ENCODE measurements at regions not wholly inside any gene's neighbourhood (a gene's known extent, or its start where the extent isn't known, plus 50 kb on each side); places are given as distances from the start of the nearest gene placed in this dataset.
"Not testable (repeated sequence)": the region's sequence is repeated elsewhere in the genome, so short reads cannot be mapped to it uniquely, and the experiment has no call there.

GRCh38 chr6:9732056-9732455, 682.8 kb downstream of the TFAP2A start:
- no peak overlapping the region for H3K4me3 ChIP-seq (ENCODE audit: low read depth, low read length)
- in situ Hi-C loops (cut with HindIII; ENCODE audit: low sequenced_read_pairs), result no loop called here
- no peak for DNase-seq (ENCODE audit: low read depth)
- TF ChIP-seq CTCF (IDR thresholded peaks at IDR 0.05; ENCODE audit: low read depth, low read length, missing control alignments), result no peak

- in situ Hi-C loops (cut with HindIII; ENCODE audit: low sequenced_read_pairs); H3K4me3 ChIP-seq (ENCODE audit: low read depth, low read length); DNase-seq (ENCODE audit: low read depth): not testable (repeated sequence)
These were observed 689.1 kb downstream of the TFAP2A start for GRCh38 chr6:9725776-9726175.

- no peak for DNase-seq (ENCODE audit: low read depth)
- TF ChIP-seq CTCF (IDR thresholded peaks at IDR 0.05; ENCODE audit: low read depth, low read length, missing control alignments), result no peak
- in situ Hi-C loops (cut with HindIII; ENCODE audit: low sequenced_read_pairs), result no loop called here
- H3K4me3 ChIP-seq (ENCODE audit: low read depth, low read length), result no peak overlapping the region
These were observed 697.3 kb downstream of the TFAP2A start for GRCh38 chr6:9717568-9717967.

GRCh38 chr6:9711365-9711764, 703.5 kb downstream of the TFAP2A start:
- DNase-seq (ENCODE audit: low read depth), result no peak
- no peak overlapping the region for H3K4me3 ChIP-seq (ENCODE audit: low read depth, low read length)
- TF ChIP-seq CTCF (IDR thresholded peaks at IDR 0.05; ENCODE audit: low read depth, low read length, missing control alignments), result no peak
- in situ Hi-C loops (cut with HindIII; ENCODE audit: low sequenced_read_pairs), result no loop called here

GRCh38 chr6:9710574-9710973, 704.3 kb downstream of the TFAP2A start:
- no peak for DNase-seq (ENCODE audit: low read depth)
- H3K4me3 ChIP-seq (ENCODE audit: low read depth, low read length), result no peak overlapping the region
- no peak for TF ChIP-seq CTCF (IDR thresholded peaks at IDR 0.05; ENCODE audit: low read depth, low read length, missing control alignments)
- in situ Hi-C loops (cut with HindIII; ENCODE audit: low sequenced_read_pairs), result no loop called here

- H3K4me3 ChIP-seq (ENCODE audit: low read depth, low read length), result no peak overlapping the region
- in situ Hi-C loops (cut with HindIII; ENCODE audit: low sequenced_read_pairs), result no loop called here
- no peak for TF ChIP-seq CTCF (IDR thresholded peaks at IDR 0.05; ENCODE audit: low read depth, low read length, missing control alignments)
- no peak for DNase-seq (ENCODE audit: low read depth)
These were observed 706.3 kb downstream of the TFAP2A start for GRCh38 chr6:9708600-9708999.

- H3K4me3 ChIP-seq (ENCODE audit: low read depth, low read length), result no peak overlapping the region
- in situ Hi-C loops (cut with HindIII; ENCODE audit: low sequenced_read_pairs), result no loop called here
- DNase-seq (ENCODE audit: low read depth), result no peak
- TF ChIP-seq CTCF (IDR thresholded peaks at IDR 0.05; ENCODE audit: low read depth, low read length, missing control alignments), result no peak
These were observed 709.9 kb downstream of the TFAP2A start for GRCh38 chr6:9704989-9705388.
